OCI-LY1 (cell line): ENCODE measurements at regions not wholly inside any gene's neighbourhood (a gene's known extent, or its start where the extent isn't known, plus 50 kb on each side); places are given as distances from the start of the nearest gene placed in this dataset.

Experiments used
- CTCF ChIP-seq: fragments of 200-600 bp; sonication (generic), shearing (Covaris generic); IDR thresholded peaks from 2 replicates; pipeline ENCODE4 v1.5.1; 2017; ENCODE audit warnings: mild to moderate bottlenecking, antibody characterized with exemption, low read length, moderate library complexity, mixed read lengths
- EZH2 ChIP-seq: fragments of 200-600 bp; sonication (generic), shearing (Covaris generic); IDR thresholded peaks from 2 replicates; pipeline ENCODE4 v1.8.0; 2017; ENCODE audit warnings: borderline replicate concordance, mixed run types, mild to moderate bottlenecking, antibody characterized with exemption, low read length, moderate library complexity, mixed read lengths

- TF ChIP-seq EZH2 (no peak), CTCF (no peak)
Measured at GRCh38 chr13:31968473-31968872, 63.1 kb upstream of the FRY start.
